Nephron (organoid): ENCODE measurements at regions not wholly inside any gene's neighbourhood (a gene's known extent, or its start where the extent isn't known, plus 50 kb on each side); places are given as distances from the start of the nearest gene placed in this dataset.

ENCODE experiments used
- H3K27ac Mint-ChIP-seq, 3 experiments: 2 replicates each; pipeline ENCODE4 v1.8.0; 2020; ENCODE audit warnings: mixed read lengths in 3 of 3, mild to moderate bottlenecking in 2 of 3, moderate library complexity in 1 of 3
- H3K27me3 Mint-ChIP-seq: 2 replicates; pipeline ENCODE4 v1.8.0; 2021; ENCODE audit warnings: low read depth, mild to moderate bottlenecking, moderate library complexity, mixed read lengths
- H3K36me3 Mint-ChIP-seq: 2 replicates; pipeline ENCODE4 v1.8.0; 2020; ENCODE audit warnings: low read depth, mixed read lengths
- H3K4me1 Mint-ChIP-seq: 2 replicates; pipeline ENCODE4 v1.8.0; 2020; ENCODE audit warnings: mixed read lengths
- H3K4me3 Mint-ChIP-seq, 3 experiments: 2 replicates each; pipeline ENCODE4 v1.8.0; 2020; ENCODE audit warnings: mild to moderate bottlenecking in 3 of 3, mixed read lengths in 3 of 3, moderate library complexity in 2 of 3
- H3K9me3 Mint-ChIP-seq: 2 replicates; pipeline ENCODE4 v1.8.0; 2020; ENCODE audit warnings: mixed read lengths
- TF ChIP-seq, protein P1 (sequence below), 3 experiments: fragments of 200-600 bp; sonication (generic); IDR thresholded peaks; one replicate each; pipeline ENCODE4 v1.5.0; 2021; ENCODE audit warnings: antibody characterized with exemption in 3 of 3; ENCODE audit not compliant: unreplicated experiment in 3 of 3

DNA sequence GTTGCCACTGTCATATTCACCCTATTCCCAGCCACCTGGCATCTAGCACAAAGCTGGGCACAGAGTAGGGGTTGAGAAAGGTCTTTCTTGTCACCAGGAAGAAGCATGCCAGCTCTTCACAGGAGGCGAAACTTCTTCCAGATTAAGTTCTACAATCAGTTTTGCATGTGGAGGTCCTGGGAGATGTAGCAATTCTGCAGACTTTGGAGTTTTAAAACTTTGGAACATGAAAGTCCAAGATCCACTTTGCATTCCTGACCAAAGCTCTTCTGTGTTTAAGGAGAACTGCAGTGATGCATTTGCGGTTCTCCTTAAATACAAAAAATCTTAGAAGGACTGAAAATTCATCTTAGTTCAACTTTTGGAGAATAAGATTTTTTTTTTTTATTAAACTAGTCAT lies 258.5 kb upstream of the USP24 start:
- TF ChIP-seq, protein P1, sequence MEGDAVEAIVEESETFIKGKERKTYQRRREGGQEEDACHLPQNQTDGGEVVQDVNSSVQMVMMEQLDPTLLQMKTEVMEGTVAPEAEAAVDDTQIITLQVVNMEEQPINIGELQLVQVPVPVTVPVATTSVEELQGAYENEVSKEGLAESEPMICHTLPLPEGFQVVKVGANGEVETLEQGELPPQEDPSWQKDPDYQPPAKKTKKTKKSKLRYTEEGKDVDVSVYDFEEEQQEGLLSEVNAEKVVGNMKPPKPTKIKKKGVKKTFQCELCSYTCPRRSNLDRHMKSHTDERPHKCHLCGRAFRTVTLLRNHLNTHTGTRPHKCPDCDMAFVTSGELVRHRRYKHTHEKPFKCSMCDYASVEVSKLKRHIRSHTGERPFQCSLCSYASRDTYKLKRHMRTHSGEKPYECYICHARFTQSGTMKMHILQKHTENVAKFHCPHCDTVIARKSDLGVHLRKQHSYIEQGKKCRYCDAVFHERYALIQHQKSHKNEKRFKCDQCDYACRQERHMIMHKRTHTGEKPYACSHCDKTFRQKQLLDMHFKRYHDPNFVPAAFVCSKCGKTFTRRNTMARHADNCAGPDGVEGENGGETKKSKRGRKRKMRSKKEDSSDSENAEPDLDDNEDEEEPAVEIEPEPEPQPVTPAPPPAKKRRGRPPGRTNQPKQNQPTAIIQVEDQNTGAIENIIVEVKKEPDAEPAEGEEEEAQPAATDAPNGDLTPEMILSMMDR (IDR thresholded peaks at IDR 0.05; ENCODE audit: unreplicated experiment in 3 of 3) = no peak

DNA sequence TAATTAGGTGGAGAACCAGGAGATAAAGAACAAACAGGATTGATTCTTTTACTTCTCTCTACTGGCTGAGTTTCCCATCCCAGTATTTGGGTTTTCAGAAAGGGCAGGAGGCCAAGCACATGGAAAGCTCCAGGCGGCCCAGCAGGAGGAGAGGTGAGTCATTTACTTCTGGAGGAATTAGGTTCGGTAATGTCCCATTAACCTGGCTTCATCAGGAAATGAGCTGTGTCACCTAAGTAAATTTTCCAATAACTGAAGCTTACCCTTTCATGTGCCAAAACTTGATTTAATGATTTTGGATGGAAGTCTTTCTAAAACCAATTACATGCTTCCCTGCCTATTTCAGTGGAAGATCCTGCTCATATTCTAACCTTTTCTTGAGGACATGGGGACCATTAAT lies 257.6 kb upstream of the USP24 start:
- Mint-ChIP-seq H3K27ac (peak overlapping the region in 2 of 3 experiments; percentile 2 to 10), H3K9me3 (peaks cover 4% of the 10 kb centered on the region), H3K27me3 (peaks cover 4% of the 10 kb centered on the region), H3K4me1 (peaks cover 51% of the 10 kb centered on the region), H3K4me3 (no peak overlapping the region), H3K36me3 (peaks cover under 1% of the 10 kb centered on the region)
- TF ChIP-seq, protein P1 (IDR thresholded peaks at IDR 0.05; ENCODE audit: unreplicated experiment in 3 of 3) = no peak

More for the DNA sequence above, 258.5 kb upstream of the USP24 start:
- Mint-ChIP-seq H3K4me1 (peaks cover 47% of the 10 kb centered on the region), H3K27me3 (peaks cover 7% of the 10 kb centered on the region), H3K9me3 (peaks cover 9% of the 10 kb centered on the region), H3K27ac (no peak overlapping the region), H3K4me3 (no peak overlapping the region), H3K36me3 (peaks cover 3% of the 10 kb centered on the region)

DNA sequence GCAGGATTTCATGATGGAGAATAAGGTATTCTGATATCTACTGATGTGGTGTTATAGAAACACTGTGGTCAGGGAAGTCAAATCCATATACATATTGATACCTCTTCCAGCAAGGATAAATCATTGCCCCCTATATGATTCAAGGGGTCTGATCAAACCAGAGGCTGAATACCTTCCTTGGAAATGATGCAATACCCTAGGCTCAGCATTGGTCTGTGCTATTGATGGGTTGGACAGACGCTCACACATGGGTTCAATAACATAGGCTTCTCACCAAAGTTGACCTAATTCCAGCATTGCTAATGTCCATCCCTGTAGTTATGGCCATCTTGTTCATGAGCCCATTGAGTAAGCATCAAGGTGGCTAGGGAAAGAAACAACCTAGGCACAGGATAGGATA lies 257.0 kb upstream of the USP24 start:
- peaks cover 4% of the 10 kb centered on the region for H3K27me3 Mint-ChIP-seq
- TF ChIP-seq, protein P1 (IDR thresholded peaks at IDR 0.05; ENCODE audit: unreplicated experiment in 3 of 3) = no peak
- no peaks in the 10 kb centered on the region for H3K36me3 Mint-ChIP-seq
- H3K9me3 Mint-ChIP-seq = peaks cover under 1% of the 10 kb centered on the region
- peaks cover 44% of the 10 kb centered on the region for H3K4me1 Mint-ChIP-seq
- H3K27ac Mint-ChIP-seq = no peak overlapping the region
- H3K4me3 Mint-ChIP-seq = no peak overlapping the region

DNA sequence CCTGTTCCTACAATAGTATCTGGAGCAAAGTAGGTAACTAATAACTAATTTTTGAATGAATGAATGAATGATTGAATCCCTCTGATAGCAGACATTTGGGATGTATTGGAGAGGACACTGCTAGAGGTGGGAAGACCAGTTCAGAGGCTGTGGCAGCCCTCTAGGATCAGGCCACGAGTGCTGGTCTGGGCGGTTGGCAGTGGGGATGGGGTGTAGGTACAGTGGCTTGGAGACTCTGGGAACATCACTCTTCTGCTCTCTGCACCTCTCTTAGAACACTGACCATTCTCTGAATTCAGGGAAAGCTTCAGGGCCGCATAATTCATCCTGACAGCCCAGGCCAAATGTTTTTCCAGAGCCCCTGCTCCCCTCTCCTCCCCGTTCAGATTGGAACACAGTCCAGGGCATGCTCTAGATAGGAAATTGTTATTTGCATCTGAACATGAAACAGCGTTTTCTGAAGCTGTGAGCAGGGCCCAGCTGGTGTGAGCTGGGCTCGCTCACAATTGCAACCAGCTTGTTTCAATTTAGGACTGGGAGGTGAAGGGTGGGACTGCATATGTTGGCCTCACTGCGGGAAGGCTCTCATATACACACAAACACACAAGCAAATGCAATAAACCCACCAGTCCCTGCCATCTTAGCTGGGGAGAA lies 253.1 kb upstream of the USP24 start:
- TF ChIP-seq, protein P1 (IDR thresholded peaks at IDR 0.05; ENCODE audit: unreplicated experiment in 3 of 3) = no peak
- peaks cover 20% of the 10 kb centered on the region for H3K4me1 Mint-ChIP-seq
- H3K9me3 Mint-ChIP-seq = no peaks in the 10 kb centered on the region
- no peaks in the 10 kb centered on the region for H3K27me3 Mint-ChIP-seq
- peak overlapping the region; percentile 51 to 70 (median 61) for H3K27ac Mint-ChIP-seq
- no peak overlapping the region for H3K4me3 Mint-ChIP-seq
- H3K36me3 Mint-ChIP-seq = no peaks in the 10 kb centered on the region

DNA sequence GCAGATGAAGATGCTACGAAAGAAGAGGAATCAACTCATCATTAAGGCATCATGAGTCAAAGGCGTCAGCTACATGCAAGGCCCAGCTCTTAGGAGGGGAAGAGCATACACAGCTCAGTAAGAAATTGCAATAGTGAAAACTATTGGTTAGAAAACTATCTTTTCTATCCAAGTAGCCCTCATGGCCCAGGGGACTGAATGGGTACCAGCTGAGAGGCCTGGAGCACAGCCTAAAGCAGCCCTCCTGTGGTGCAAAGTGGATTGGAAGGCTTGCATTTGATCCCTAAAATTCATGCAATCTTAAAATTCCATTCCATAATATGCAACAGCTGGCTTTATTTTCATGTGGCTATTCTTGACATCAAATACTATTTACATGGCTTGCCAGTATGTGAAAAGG lies 251.8 kb upstream of the USP24 start:
- TF ChIP-seq, protein P1 (IDR thresholded peaks at IDR 0.05; ENCODE audit: unreplicated experiment in 3 of 3) = no peak
- Mint-ChIP-seq H3K4me1 (peaks cover 17% of the 10 kb centered on the region), H3K27me3 (no peaks in the 10 kb centered on the region), H3K9me3 (no peaks in the 10 kb centered on the region), H3K4me3 (no peak overlapping the region), H3K27ac (no peak overlapping the region), H3K36me3 (no peaks in the 10 kb centered on the region)

DNA sequence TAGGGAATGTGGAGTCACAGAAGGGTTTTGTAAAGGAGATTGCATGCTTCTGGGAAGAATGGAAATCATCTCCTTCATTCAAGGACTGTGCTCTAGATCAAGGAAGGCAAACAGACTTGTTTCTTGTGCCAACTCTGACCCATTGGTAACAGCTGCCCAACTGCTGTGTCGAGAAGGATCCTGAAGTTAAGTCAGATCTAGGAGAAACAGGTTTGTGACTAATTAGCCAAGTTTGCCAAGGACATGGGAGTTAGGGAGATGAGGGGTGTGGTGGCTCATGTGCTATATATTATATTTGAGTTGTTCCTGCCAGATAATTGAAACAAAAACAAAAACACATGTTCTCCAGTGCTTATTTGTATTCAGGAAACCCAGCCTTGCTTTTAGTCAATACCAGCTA lies 251.2 kb upstream of the USP24 start:
- H3K4me1 Mint-ChIP-seq = peaks cover 17% of the 10 kb centered on the region
- H3K27ac Mint-ChIP-seq = no peak overlapping the region
- H3K36me3 Mint-ChIP-seq = no peaks in the 10 kb centered on the region
- TF ChIP-seq, protein P1 (IDR thresholded peaks at IDR 0.05; ENCODE audit: unreplicated experiment in 3 of 3) = no peak
- H3K9me3 Mint-ChIP-seq = no peaks in the 10 kb centered on the region
- H3K4me3 Mint-ChIP-seq = no peak overlapping the region
- no peaks in the 10 kb centered on the region for H3K27me3 Mint-ChIP-seq
